Ascending aorta (tissue), 2 donors: ENCODE measurements at regions not wholly inside any gene's neighbourhood (a gene's known extent, or its start where the extent isn't known, plus 50 kb on each side); places are given as distances from the start of the nearest gene placed in this dataset.

Experiments used
- DNase-seq, 2 donors: peaks; one replicate each; pipeline ENCODE4 v3.0.0-alpha.2; 2019; ENCODE audit warnings: low spot score in 2 of 2
- H3K27ac ChIP-seq, 2 donors: fragments of 200-600 bp; sonication (generic); one replicate each; pipeline ENCODE4 v1.5.1; 2016 to 2017; ENCODE audit warnings: mild to moderate bottlenecking in 1 of 2
- H3K27me3 ChIP-seq: fragments of 200-600 bp; sonication (generic); one replicate; pipeline ENCODE4 v1.5.1; 2017
- H3K36me3 ChIP-seq, 2 donors: fragments of 200-600 bp; sonication (generic); one replicate each; pipeline ENCODE4 v1.5.1; 2016
- H3K4me1 ChIP-seq, 2 donors: fragments of 200-600 bp; sonication (generic); one replicate each; pipeline ENCODE4 v1.5.1; 2016 to 2017; ENCODE audit warnings: mild to moderate bottlenecking in 1 of 2
- H3K4me3 ChIP-seq, 2 donors: fragments of 200-600 bp; sonication (generic); one replicate each; pipeline ENCODE4 v1.5.1; 2016 to 2017; ENCODE audit warnings: mild to moderate bottlenecking in 1 of 2
- H3K9me3 ChIP-seq, 2 donors: fragments of 200-600 bp; sonication (generic); one replicate each; pipeline ENCODE4 v1.5.1; 2016
- CTCF ChIP-seq, 3 experiments: fragments of 200-600 bp in 2 of 3; fragments of 450-650 bp in 1 of 3; sonication (generic) in 2 of 3; IDR thresholded peaks; one replicate each; pipeline ENCODE4 v1.5.1; 2016 to 2019; ENCODE audit warnings: antibody characterized with exemption in 3 of 3, mild to moderate bottlenecking in 1 of 3, moderate library complexity in 1 of 3
- intact Hi-C: fragments of 100-400 bp; cut with DNase I; formaldehyde crosslinking; loops from one replicate; pipeline ENCODE4 v1.15.1; 2023

- Histone ChIP-seq H3K4me3 (no peak overlapping the region), H3K9me3 (peaks cover 0 to 6% of the 10 kb centered on the region in 2 donors), H3K27me3 (no peaks in the 10 kb centered on the region), H3K27ac (no peak overlapping the region), H3K4me1 (peaks cover 0 to 4% of the 10 kb centered on the region in 2 donors), H3K36me3 (no peaks in the 10 kb centered on the region)
- intact Hi-C loops, result no loop called here
- no peak for DNase-seq
- TF ChIP-seq CTCF (IDR thresholded peaks at IDR 0.05), result no peak
These were observed 538.2 kb downstream of the CCDC171 start for GRCh38 chr9:16090907-16091629.

- Histone ChIP-seq H3K4me3 (peak overlapping the region in 1 of 2 donors; percentile 0), H3K9me3 (no peaks in the 10 kb centered on the region), H3K27ac (no peak overlapping the region), H3K4me1 (peaks cover 0 to 4% of the 10 kb centered on the region in 2 donors), H3K27me3 (no peaks in the 10 kb centered on the region), H3K36me3 (no peaks in the 10 kb centered on the region)
- no peak for TF ChIP-seq CTCF (IDR thresholded peaks at IDR 0.05)
- intact Hi-C loops, result no loop called here
- no peak for DNase-seq
These were observed 539.6 kb downstream of the CCDC171 start for GRCh38 chr9:16092142-16093091.

GRCh38 chr9:16098306-16098705, 545.5 kb downstream of the CCDC171 start:
- no peak for TF ChIP-seq CTCF (IDR thresholded peaks at IDR 0.05)

GRCh38 chr9:16099732-16100536, 547.1 kb downstream of the CCDC171 start:
- Histone ChIP-seq H3K4me1 (peaks cover 0 to 2% of the 10 kb centered on the region in 2 donors), H3K4me3 (no peak overlapping the region), H3K36me3 (no peaks in the 10 kb centered on the region), H3K27ac (no peak overlapping the region), H3K9me3 (no peaks in the 10 kb centered on the region), H3K27me3 (no peaks in the 10 kb centered on the region)
- no peak for DNase-seq
- TF ChIP-seq CTCF (IDR thresholded peaks at IDR 0.05), result no peak
- intact Hi-C loops, result no loop called here

More at GRCh38 chr9:16098306-16098705, 545.5 kb downstream of the CCDC171 start:
- Histone ChIP-seq H3K9me3 (no peaks in the 10 kb centered on the region), H3K27me3 (no peaks in the 10 kb centered on the region), H3K4me1 (peaks cover 0 to 2% of the 10 kb centered on the region in 2 donors), H3K36me3 (no peaks in the 10 kb centered on the region), H3K27ac (no peak overlapping the region), H3K4me3 (no peak overlapping the region)
- DNase-seq, result no peak
- intact Hi-C loops, result no loop called here

- H3K4me1 ChIP-seq, result peaks cover 0 to 2% of the 10 kb centered on the region in 2 donors
- intact Hi-C loops, result no loop called here
These were observed 547.8 kb downstream of the CCDC171 start for GRCh38 chr9:16100537-16101091.

More at GRCh38 chr9:16100537-16101091, 547.8 kb downstream of the CCDC171 start:
- peak overlapping the region in 1 of 2 donors; percentile 41 for H3K4me3 ChIP-seq
- TF ChIP-seq CTCF (IDR thresholded peaks at IDR 0.05), result no peak
- no peaks in the 10 kb centered on the region for H3K9me3 ChIP-seq
- no peaks in the 10 kb centered on the region for H3K27me3 ChIP-seq
- no peaks in the 10 kb centered on the region for H3K36me3 ChIP-seq
- DNase-seq, result no peak
- peak overlapping the region; percentile 31 to 53 for H3K27ac ChIP-seq
